Astrocyte of the spinal cord (primary cell): ENCODE measurements at regions not wholly inside any gene's neighbourhood (a gene's known extent, or its start where the extent isn't known, plus 50 kb on each side); places are given as distances from the start of the nearest gene placed in this dataset.

Experiments used
- DNase-seq: peaks from one replicate; pipeline ENCODE4 v3.0.0; 2011; ENCODE audit warnings: low read depth, low spot score
- H3K4me3 ChIP-seq: 2 replicates; pipeline ENCODE4 v1.5.1; 2011; ENCODE audit warnings: low read depth, mild to moderate bottlenecking, low read length, moderate library complexity
- in situ Hi-C: cut with HindIII; loops from 2 replicates; pipeline ENCODE4 v1.10.0; 2017; ENCODE audit warnings: low sequenced_read_pairs
- TF ChIP-seq, protein P1 (sequence below): IDR thresholded peaks from 2 replicates; pipeline ENCODE4 v1.5.1; 2012; ENCODE audit warnings: low read depth, mild to moderate bottlenecking, low read length, inconsistent platforms

GRCh38 chr13:40404407-40404806 is 262.0 kb downstream of the FOXO1 start:
- no peak overlapping the region for H3K4me3 ChIP-seq
- TF ChIP-seq, protein P1, sequence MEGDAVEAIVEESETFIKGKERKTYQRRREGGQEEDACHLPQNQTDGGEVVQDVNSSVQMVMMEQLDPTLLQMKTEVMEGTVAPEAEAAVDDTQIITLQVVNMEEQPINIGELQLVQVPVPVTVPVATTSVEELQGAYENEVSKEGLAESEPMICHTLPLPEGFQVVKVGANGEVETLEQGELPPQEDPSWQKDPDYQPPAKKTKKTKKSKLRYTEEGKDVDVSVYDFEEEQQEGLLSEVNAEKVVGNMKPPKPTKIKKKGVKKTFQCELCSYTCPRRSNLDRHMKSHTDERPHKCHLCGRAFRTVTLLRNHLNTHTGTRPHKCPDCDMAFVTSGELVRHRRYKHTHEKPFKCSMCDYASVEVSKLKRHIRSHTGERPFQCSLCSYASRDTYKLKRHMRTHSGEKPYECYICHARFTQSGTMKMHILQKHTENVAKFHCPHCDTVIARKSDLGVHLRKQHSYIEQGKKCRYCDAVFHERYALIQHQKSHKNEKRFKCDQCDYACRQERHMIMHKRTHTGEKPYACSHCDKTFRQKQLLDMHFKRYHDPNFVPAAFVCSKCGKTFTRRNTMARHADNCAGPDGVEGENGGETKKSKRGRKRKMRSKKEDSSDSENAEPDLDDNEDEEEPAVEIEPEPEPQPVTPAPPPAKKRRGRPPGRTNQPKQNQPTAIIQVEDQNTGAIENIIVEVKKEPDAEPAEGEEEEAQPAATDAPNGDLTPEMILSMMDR, result no peak
- DNase-seq, result no peak
- in situ Hi-C loops, result no loop called here

DNA sequence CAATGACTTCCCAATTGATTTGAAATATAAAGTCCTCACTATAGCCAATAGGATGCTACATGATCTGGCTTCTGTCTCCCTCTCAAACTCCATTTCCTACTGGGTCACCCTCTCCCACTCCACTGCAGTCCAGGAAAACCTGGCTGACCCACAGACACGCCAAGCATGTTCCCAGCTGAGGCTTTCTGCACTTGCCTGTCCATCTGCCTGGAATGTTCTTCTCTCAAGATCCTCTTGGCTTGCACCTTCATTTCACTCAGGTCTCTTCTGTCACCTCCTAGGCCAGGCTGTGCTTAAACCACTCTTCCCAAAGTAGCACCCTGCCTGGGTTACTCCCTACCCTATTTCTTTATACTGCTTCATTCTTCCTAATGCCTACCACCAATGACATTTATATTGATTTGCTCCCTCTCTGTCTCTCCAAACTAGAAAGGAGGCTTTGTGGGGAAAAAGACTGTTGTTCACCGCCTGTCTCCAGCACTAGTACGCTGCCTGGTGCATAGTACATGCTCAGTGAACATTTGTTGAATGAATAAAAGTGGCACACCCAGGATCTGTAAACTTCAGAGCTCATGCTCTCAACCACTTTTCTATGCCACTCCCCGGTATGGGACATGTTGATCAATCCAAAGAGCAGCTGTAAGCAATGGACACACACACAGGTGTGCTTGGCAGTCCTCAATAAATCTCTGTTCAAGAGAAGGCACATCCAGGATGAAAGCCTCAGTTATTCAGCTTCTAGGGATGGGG is 261.3 kb downstream of the FOXO1 start:
- H3K4me3 ChIP-seq, result no peak overlapping the region
- in situ Hi-C loops, result no loop called here
- DNase-seq, result no peak
- TF ChIP-seq, protein P1, result no peak

DNA sequence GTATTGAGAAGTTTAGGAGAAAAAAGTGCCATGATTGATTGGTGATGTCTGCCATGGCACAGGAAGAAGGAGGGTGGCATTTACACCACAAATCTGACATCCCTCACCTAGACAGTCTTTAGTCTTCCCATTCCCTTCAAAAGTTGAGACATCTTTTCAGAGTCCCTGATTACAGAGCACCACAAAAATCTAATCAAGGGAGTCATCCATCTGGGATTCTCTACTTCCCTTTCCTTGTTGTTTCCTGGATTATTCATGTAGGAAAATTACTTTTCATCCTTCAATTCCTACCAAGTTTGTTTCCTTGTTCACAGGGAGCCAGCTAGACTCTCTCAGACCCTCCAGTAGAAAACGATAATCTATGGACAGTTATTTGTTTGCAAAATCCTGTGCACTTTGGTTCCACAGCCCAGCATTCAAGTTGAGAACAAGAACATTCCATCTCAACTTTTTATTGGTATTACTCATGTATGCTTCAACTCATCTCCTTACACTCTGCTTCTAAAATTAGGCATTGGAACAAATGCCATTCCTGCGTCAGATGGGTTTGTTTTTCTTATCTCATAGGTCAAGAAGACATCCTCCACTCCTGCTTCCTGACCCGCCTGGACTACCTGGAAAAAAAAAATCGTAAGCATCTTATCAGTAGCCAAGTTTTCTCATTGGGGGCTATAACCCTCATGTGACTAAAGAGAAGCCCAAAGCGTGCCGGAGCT is 259.9 kb downstream of the FOXO1 start:
- TF ChIP-seq, protein P1, result no peak
- DNase-seq, result peak; percentile 71
- in situ Hi-C loops, result no loop called here
- H3K4me3 ChIP-seq, result no peak overlapping the region

- no peak for DNase-seq
- in situ Hi-C loops, result no loop called here
- no peak overlapping the region for H3K4me3 ChIP-seq
- TF ChIP-seq, protein P1, result no peak
These were observed 258.9 kb downstream of the FOXO1 start for GRCh38 chr13:40407567-40407966.

GRCh38 chr13:40408602-40409001 is 257.8 kb downstream of the FOXO1 start:
- DNase-seq, result peak; percentile 22

DNA sequence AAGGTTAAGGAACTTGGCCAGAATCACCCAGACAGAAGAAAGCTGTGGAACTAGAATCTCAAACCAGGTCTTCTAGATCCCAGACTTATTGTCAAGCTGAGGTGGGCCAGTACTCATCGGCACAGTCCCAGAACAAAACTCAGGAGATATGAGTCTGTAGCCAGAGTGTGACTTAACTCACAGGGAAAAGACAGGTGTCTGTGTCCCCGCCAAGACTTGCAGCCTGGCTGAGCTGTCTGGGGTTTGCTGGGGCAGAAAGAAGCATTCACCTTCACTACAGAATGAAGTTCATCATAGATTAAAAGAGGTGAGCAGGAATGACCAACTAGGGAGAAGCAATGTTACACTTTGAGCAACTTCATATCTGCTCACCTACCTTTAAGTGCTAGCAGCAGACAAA is 257.2 kb downstream of the FOXO1 start:
- DNase-seq, result no peak
- TF ChIP-seq, protein P1, result no peak
- no peak overlapping the region for H3K4me3 ChIP-seq
- in situ Hi-C loops, result no loop called here

More at GRCh38 chr13:40408602-40409001, 257.8 kb downstream of the FOXO1 start:
- TF ChIP-seq, protein P1, result no peak
- H3K4me3 ChIP-seq, result no peak overlapping the region
- in situ Hi-C loops, result no loop called here
